ENCODE measurements at regions not wholly inside any gene's neighbourhood (a gene's known extent, or its start where the extent isn't known, plus 50 kb on each side); places are given as distances from the start of the nearest gene placed in this dataset.

DNA sequence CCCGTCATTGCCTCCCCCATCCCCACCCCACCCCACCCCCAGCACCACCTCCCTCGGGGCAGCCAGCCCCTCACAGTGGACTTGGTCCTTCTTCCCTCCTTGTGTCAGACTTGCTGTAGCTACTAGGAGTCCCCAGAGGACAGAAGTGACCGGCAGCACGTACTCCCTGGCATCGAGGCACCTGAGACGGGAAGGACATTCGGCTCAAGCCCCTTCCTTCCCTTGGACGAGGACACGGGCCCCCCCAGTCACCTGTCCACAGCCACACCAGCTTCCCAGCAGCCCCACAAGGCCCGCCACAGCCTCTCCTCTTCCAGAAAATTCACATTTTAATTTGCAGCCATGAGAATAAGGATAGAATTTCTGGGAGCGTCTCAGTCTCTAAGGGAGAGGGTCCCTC is 267.8 kb upstream of the SHH start:
- no peak for DNase-seq (ENCODE audit: low read depth)
- no peak for TF ChIP-seq CTCF (IDR thresholded peaks at IDR 0.05; ENCODE audit: insufficient read depth, low read depth, low read length)
- no peak overlapping the region for H3K4me3 ChIP-seq (ENCODE audit: low read depth, low read length)

GRCh38 chr7:156079156-156079555 is 266.9 kb upstream of the SHH start:
- H3K4me3 ChIP-seq (ENCODE audit: low read depth, low read length), result no peak overlapping the region
- no peak for TF ChIP-seq CTCF (IDR thresholded peaks at IDR 0.05; ENCODE audit: insufficient read depth, low read depth, low read length)
- no peak for DNase-seq (ENCODE audit: low read depth)

DNA sequence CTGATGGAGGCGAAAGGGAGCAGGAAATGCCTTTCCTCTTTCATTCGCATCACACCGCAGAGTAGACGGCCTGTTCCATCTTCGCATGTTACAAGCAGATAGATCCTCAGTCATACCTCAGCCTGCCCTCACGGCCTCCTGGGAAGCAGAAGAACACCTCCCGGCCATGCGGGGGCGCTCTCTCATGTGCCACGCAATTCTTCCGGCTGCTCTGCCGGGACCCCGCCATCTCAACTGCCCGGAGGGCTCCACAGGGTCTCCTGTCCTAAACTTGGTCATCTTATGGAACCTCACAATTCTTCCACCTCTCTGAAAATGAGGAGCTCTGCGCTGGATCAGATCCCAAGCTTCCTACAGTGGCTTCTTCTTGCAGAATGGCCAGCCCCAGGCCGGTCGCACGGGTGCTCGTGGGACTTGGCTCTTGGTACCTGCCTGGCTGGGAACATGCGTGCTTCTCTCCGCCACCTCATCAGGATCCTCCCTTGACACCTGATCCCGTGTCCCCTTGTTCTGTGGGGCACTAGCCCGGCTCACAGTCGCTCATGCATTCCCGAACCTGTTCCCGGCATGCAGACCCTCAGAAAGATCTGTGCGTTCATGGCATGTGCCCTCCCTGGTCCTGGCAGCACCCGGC is 262.8 kb upstream of the SHH start:
- no peak overlapping the region for H3K4me3 ChIP-seq (ENCODE audit: low read depth, low read length)
- no peak for TF ChIP-seq CTCF (IDR thresholded peaks at IDR 0.05; ENCODE audit: insufficient read depth, low read depth, low read length)
- DNase-seq (ENCODE audit: low read depth), result no peak

DNA sequence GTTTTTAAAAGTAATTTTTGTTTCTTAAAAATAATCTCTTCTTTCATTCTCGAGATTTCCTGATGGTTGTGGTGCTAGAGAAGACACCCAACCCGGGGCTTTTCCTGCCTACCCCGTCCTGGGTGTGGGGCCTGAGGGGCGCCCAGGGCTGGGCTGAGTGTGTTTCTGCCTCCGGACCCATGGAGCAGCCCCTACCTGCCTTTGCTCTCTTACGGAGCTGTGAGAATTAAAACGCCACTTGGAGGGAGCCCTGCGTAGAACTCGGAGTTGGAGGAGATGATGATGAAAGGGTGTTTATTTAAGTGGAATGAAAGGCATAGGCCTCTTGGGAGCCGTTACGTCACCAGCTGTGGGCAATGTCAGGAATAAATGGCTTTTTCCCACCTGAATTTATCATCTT is 261.8 kb upstream of the SHH start:
- no peak for DNase-seq (ENCODE audit: low read depth)
- TF ChIP-seq CTCF (IDR thresholded peaks at IDR 0.05; ENCODE audit: insufficient read depth, low read depth, low read length), result no peak
- no peak overlapping the region for H3K4me3 ChIP-seq (ENCODE audit: low read depth, low read length)

DNA sequence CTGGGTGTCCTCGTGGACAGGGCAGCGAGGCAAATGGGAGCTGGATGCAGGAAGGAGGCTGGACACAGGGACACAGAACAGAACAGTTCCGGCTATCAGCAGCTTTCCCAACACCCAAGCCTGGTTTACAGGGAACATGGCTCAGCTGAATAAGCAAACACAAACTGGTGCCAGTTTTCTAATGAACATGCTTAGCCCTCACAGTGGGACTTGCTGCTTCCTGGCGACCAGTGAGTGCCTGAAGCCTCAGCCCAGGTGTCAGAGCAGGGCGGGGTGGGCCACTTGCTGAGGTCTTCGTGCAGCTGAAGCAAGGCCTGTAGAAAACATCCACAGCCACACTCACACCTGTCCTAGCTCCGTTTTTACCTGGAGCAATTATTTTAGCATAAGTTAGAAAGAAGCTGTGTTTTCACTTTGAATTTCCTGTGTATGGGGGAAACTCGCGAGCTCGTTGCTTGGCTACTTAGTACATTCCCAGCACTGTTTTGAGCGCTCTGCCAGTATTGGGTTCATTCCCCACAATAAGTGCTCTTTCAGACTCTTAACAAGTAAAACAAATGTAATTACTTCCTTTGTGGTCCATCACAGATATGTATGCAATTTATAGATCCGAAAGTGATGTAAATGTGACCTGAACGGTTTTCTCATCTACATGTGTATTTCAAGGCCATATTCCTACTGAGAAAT is 261.2 kb upstream of the SHH start:
- TF ChIP-seq CTCF (IDR thresholded peaks at IDR 0.05; ENCODE audit: insufficient read depth, low read depth, low read length), result no peak
- no peak for DNase-seq (ENCODE audit: low read depth)
- no peak overlapping the region for H3K4me3 ChIP-seq (ENCODE audit: low read depth, low read length)

- no peak for TF ChIP-seq CTCF (IDR thresholded peaks at IDR 0.05; ENCODE audit: insufficient read depth, low read depth, low read length)
- no peak for DNase-seq (ENCODE audit: low read depth)
- no peak overlapping the region for H3K4me3 ChIP-seq (ENCODE audit: low read depth, low read length)
Observed at GRCh38 chr7:156071612-156072011, 259.3 kb upstream of the SHH start.

GRCh38 chr7:156069891-156070290 is 257.6 kb upstream of the SHH start:
- TF ChIP-seq CTCF (IDR thresholded peaks at IDR 0.05; ENCODE audit: insufficient read depth, low read depth, low read length), result no peak
- no peak overlapping the region for H3K4me3 ChIP-seq (ENCODE audit: low read depth, low read length)
- no peak for DNase-seq (ENCODE audit: low read depth)
